ENCODE measurements at regions not wholly inside any gene's neighbourhood (a gene's known extent, or its start where the extent isn't known, plus 50 kb on each side); places are given as distances from the start of the nearest gene placed in this dataset.

- Histone ChIP-seq H3K9me3 (ENCODE audit: control insufficient read depth, insufficient read depth, low read length) (no peaks in the 10 kb centered on the region), H3K27me3 (ENCODE audit: control insufficient read depth, insufficient read depth, low read length) (no peaks in the 10 kb centered on the region)
These were observed 240.3 kb downstream of the DUSP6 start for GRCh38 chr12:89111964-89112363.

GRCh38 chr12:89108265-89108664, 244.0 kb downstream of the DUSP6 start:
- H3K27me3 ChIP-seq (ENCODE audit: control insufficient read depth, insufficient read depth, low read length): no peaks in the 10 kb centered on the region
- H3K4me3 ChIP-seq (ENCODE audit: low read depth, low read length): no peak overlapping the region
- H3K9me3 ChIP-seq (ENCODE audit: control insufficient read depth, insufficient read depth, low read length): no peaks in the 10 kb centered on the region
- H3K9ac ChIP-seq (ENCODE audit: low read depth, low read length): no peak overlapping the region
- peaks cover 7% of the 10 kb centered on the region for H3K4me1 ChIP-seq (ENCODE audit: control insufficient read depth, insufficient read depth, low read length)
- no peaks in the 10 kb centered on the region for H3K36me3 ChIP-seq (ENCODE audit: control insufficient read depth, insufficient read depth, low read length)

More at GRCh38 chr12:89111964-89112363, 240.3 kb downstream of the DUSP6 start:
- no peak overlapping the region for H3K9ac ChIP-seq (ENCODE audit: low read depth, low read length)
- H3K4me1 ChIP-seq (ENCODE audit: control insufficient read depth, insufficient read depth, low read length): peaks cover 7% of the 10 kb centered on the region
- no peaks in the 10 kb centered on the region for H3K36me3 ChIP-seq (ENCODE audit: control insufficient read depth, insufficient read depth, low read length)
- no peak overlapping the region for H3K4me3 ChIP-seq (ENCODE audit: low read depth, low read length)

- peaks cover 7% of the 10 kb centered on the region for H3K4me1 ChIP-seq (ENCODE audit: control insufficient read depth, insufficient read depth, low read length)
- H3K4me3 ChIP-seq (ENCODE audit: low read depth, low read length): no peak overlapping the region
- H3K9ac ChIP-seq (ENCODE audit: low read depth, low read length): no peak overlapping the region
- no peaks in the 10 kb centered on the region for H3K27me3 ChIP-seq (ENCODE audit: control insufficient read depth, insufficient read depth, low read length)
- no peaks in the 10 kb centered on the region for H3K9me3 ChIP-seq (ENCODE audit: control insufficient read depth, insufficient read depth, low read length)
- no peaks in the 10 kb centered on the region for H3K36me3 ChIP-seq (ENCODE audit: control insufficient read depth, insufficient read depth, low read length)
These were observed 245.4 kb downstream of the DUSP6 start for GRCh38 chr12:89106950-89107349.

- Histone ChIP-seq H3K4me3 (ENCODE audit: low read depth, low read length) (no peak overlapping the region), H3K27me3 (ENCODE audit: control insufficient read depth, insufficient read depth, low read length) (no peaks in the 10 kb centered on the region)
These were observed 247.1 kb downstream of the DUSP6 start for GRCh38 chr12:89105243-89105642.

GRCh38 chr12:89103831-89104230, 248.5 kb downstream of the DUSP6 start:
- no peaks in the 10 kb centered on the region for H3K9me3 ChIP-seq (ENCODE audit: control insufficient read depth, insufficient read depth, low read length)
- H3K4me3 ChIP-seq (ENCODE audit: low read depth, low read length): no peak overlapping the region
- H3K9ac ChIP-seq (ENCODE audit: low read depth, low read length): no peak overlapping the region
- H3K4me1 ChIP-seq (ENCODE audit: control insufficient read depth, insufficient read depth, low read length): peaks cover 25% of the 10 kb centered on the region
- no peaks in the 10 kb centered on the region for H3K27me3 ChIP-seq (ENCODE audit: control insufficient read depth, insufficient read depth, low read length)
- no peaks in the 10 kb centered on the region for H3K36me3 ChIP-seq (ENCODE audit: control insufficient read depth, insufficient read depth, low read length)

More at GRCh38 chr12:89105243-89105642, 247.1 kb downstream of the DUSP6 start:
- Histone ChIP-seq H3K4me1 (ENCODE audit: control insufficient read depth, insufficient read depth, low read length) (peaks cover 12% of the 10 kb centered on the region), H3K9me3 (ENCODE audit: control insufficient read depth, insufficient read depth, low read length) (no peaks in the 10 kb centered on the region), H3K9ac (ENCODE audit: low read depth, low read length) (no peak overlapping the region), H3K36me3 (ENCODE audit: control insufficient read depth, insufficient read depth, low read length) (no peaks in the 10 kb centered on the region)

- H3K4me3 ChIP-seq (ENCODE audit: low read depth, low read length): no peak overlapping the region
- no peaks in the 10 kb centered on the region for H3K36me3 ChIP-seq (ENCODE audit: control insufficient read depth, insufficient read depth, low read length)
- H3K27me3 ChIP-seq (ENCODE audit: control insufficient read depth, insufficient read depth, low read length): no peaks in the 10 kb centered on the region
- H3K9ac ChIP-seq (ENCODE audit: low read depth, low read length): no peak overlapping the region
- H3K9me3 ChIP-seq (ENCODE audit: control insufficient read depth, insufficient read depth, low read length): no peaks in the 10 kb centered on the region
- H3K4me1 ChIP-seq (ENCODE audit: control insufficient read depth, insufficient read depth, low read length): peaks cover 30% of the 10 kb centered on the region
These were observed 250.9 kb downstream of the DUSP6 start for GRCh38 chr12:89101440-89101839.

GRCh38 chr12:89098441-89099112, 253.7 kb downstream of the DUSP6 start:
- no peaks in the 10 kb centered on the region for H3K9me3 ChIP-seq (ENCODE audit: control insufficient read depth, insufficient read depth, low read length)
- H3K4me1 ChIP-seq (ENCODE audit: control insufficient read depth, insufficient read depth, low read length): peaks cover 30% of the 10 kb centered on the region
- no peaks in the 10 kb centered on the region for H3K36me3 ChIP-seq (ENCODE audit: control insufficient read depth, insufficient read depth, low read length)
- H3K9ac ChIP-seq (ENCODE audit: low read depth, low read length): no peak overlapping the region
- H3K27me3 ChIP-seq (ENCODE audit: control insufficient read depth, insufficient read depth, low read length): peaks cover 3% of the 10 kb centered on the region
- H3K4me3 ChIP-seq (ENCODE audit: low read depth, low read length): peak overlapping the region; percentile 42

GRCh38 chr12:89092297-89092696, 260.0 kb downstream of the DUSP6 start:
- no peak overlapping the region for H3K9ac ChIP-seq (ENCODE audit: low read depth, low read length)
- no peaks in the 10 kb centered on the region for H3K36me3 ChIP-seq (ENCODE audit: control insufficient read depth, insufficient read depth, low read length)
- H3K4me1 ChIP-seq (ENCODE audit: control insufficient read depth, insufficient read depth, low read length): peaks cover 3% of the 10 kb centered on the region
- peaks cover 3% of the 10 kb centered on the region for H3K27me3 ChIP-seq (ENCODE audit: control insufficient read depth, insufficient read depth, low read length)
- no peak overlapping the region for H3K4me3 ChIP-seq (ENCODE audit: low read depth, low read length)
- no peaks in the 10 kb centered on the region for H3K9me3 ChIP-seq (ENCODE audit: control insufficient read depth, insufficient read depth, low read length)

- Histone ChIP-seq H3K9me3 (ENCODE audit: control insufficient read depth, insufficient read depth, low read length) (no peaks in the 10 kb centered on the region), H3K36me3 (ENCODE audit: control insufficient read depth, insufficient read depth, low read length) (no peaks in the 10 kb centered on the region), H3K27me3 (ENCODE audit: control insufficient read depth, insufficient read depth, low read length) (peaks cover 3% of the 10 kb centered on the region), H3K4me1 (ENCODE audit: control insufficient read depth, insufficient read depth, low read length) (peaks cover 3% of the 10 kb centered on the region), H3K9ac (ENCODE audit: low read depth, low read length) (no peak overlapping the region), H3K4me3 (ENCODE audit: low read depth, low read length) (no peak overlapping the region)
These were observed 260.9 kb downstream of the DUSP6 start for GRCh38 chr12:89091293-89091841.

GRCh38 chr12:89089264-89089663, 263.0 kb downstream of the DUSP6 start:
- Histone ChIP-seq H3K4me3 (ENCODE audit: low read depth, low read length) (no peak overlapping the region), H3K4me1 (ENCODE audit: control insufficient read depth, insufficient read depth, low read length) (peaks cover 13% of the 10 kb centered on the region), H3K9ac (ENCODE audit: low read depth, low read length) (no peak overlapping the region), H3K27me3 (ENCODE audit: control insufficient read depth, insufficient read depth, low read length) (peaks cover 3% of the 10 kb centered on the region), H3K36me3 (ENCODE audit: control insufficient read depth, insufficient read depth, low read length) (no peaks in the 10 kb centered on the region), H3K9me3 (ENCODE audit: control insufficient read depth, insufficient read depth, low read length) (no peaks in the 10 kb centered on the region)

GRCh38 chr12:89087876-89088275, 264.4 kb downstream of the DUSP6 start:
- Histone ChIP-seq H3K4me1 (ENCODE audit: control insufficient read depth, insufficient read depth, low read length) (peaks cover 13% of the 10 kb centered on the region), H3K9ac (ENCODE audit: low read depth, low read length) (no peak overlapping the region), H3K4me3 (ENCODE audit: low read depth, low read length) (no peak overlapping the region), H3K36me3 (ENCODE audit: control insufficient read depth, insufficient read depth, low read length) (no peaks in the 10 kb centered on the region), H3K9me3 (ENCODE audit: control insufficient read depth, insufficient read depth, low read length) (no peaks in the 10 kb centered on the region), H3K27me3 (ENCODE audit: control insufficient read depth, insufficient read depth, low read length) (no peaks in the 10 kb centered on the region)

GRCh38 chr12:89087149-89087825, 265.0 kb downstream of the DUSP6 start:
- H3K4me1 ChIP-seq (ENCODE audit: control insufficient read depth, insufficient read depth, low read length): peaks cover 15% of the 10 kb centered on the region
- no peaks in the 10 kb centered on the region for H3K27me3 ChIP-seq (ENCODE audit: control insufficient read depth, insufficient read depth, low read length)
- no peaks in the 10 kb centered on the region for H3K9me3 ChIP-seq (ENCODE audit: control insufficient read depth, insufficient read depth, low read length)
- no peak overlapping the region for H3K9ac ChIP-seq (ENCODE audit: low read depth, low read length)
- no peak overlapping the region for H3K4me3 ChIP-seq (ENCODE audit: low read depth, low read length)
- H3K36me3 ChIP-seq (ENCODE audit: control insufficient read depth, insufficient read depth, low read length): no peaks in the 10 kb centered on the region
